GM21737 (cell line): ENCODE measurements at regions not wholly inside any gene's neighbourhood (a gene's known extent, or its start where the extent isn't known, plus 50 kb on each side); places are given as distances from the start of the nearest gene placed in this dataset.
"Not testable (repeated sequence)": the region's sequence is repeated elsewhere in the genome, so short reads cannot be mapped to it uniquely, and the experiment has no call there.

Source experiments
- ATAC-seq: cut with Tn5 transposase; IDR thresholded peaks from one replicate; pipeline ENCODE4 v1.9.1; 2021; ENCODE audit warnings: mild to moderate bottlenecking, moderate library complexity; ENCODE audit not compliant: unreplicated experiment

GRCh38 chr20:26134606-26135005 is 438.0 kb upstream of the ZNF337 start:
- no peak for ATAC-seq

- ATAC-seq: not testable (repeated sequence)
These were observed 437.1 kb upstream of the ZNF337 start for GRCh38 chr20:26133794-26134193.

GRCh38 chr20:26120920-26121319 is 424.3 kb upstream of the ZNF337 start:
- ATAC-seq: not testable (repeated sequence)

- ATAC-seq: not testable (repeated sequence)
These were observed 397.8 kb upstream of the ZNF337 start for GRCh38 chr20:26094498-26094897.

GRCh38 chr20:26091921-26092320 is 395.3 kb upstream of the ZNF337 start:
- not testable (repeated sequence) for ATAC-seq

GRCh38 chr20:26086195-26086594 is 389.5 kb upstream of the ZNF337 start:
- not testable (repeated sequence) for ATAC-seq

- ATAC-seq: not testable (repeated sequence)
These were observed 377.3 kb upstream of the ZNF337 start for GRCh38 chr20:26073972-26074371.

GRCh38 chr20:26059324-26059723 is 362.7 kb upstream of the ZNF337 start:
- not testable (repeated sequence) for ATAC-seq

- ATAC-seq: not testable (repeated sequence)
These were observed 361.8 kb upstream of the ZNF337 start for GRCh38 chr20:26058446-26058845.

- not testable (repeated sequence) for ATAC-seq
These were observed 360.6 kb upstream of the ZNF337 start for GRCh38 chr20:26057135-26057752.

GRCh38 chr20:26025792-26026191 is 329.1 kb upstream of the ZNF337 start:
- ATAC-seq: not testable (repeated sequence)

- not testable (repeated sequence) for ATAC-seq
These were observed 314.3 kb upstream of the ZNF337 start for GRCh38 chr20:26010942-26011276.

GRCh38 chr20:26010224-26010941 is 313.7 kb upstream of the ZNF337 start:
- ATAC-seq: not testable (repeated sequence)

GRCh38 chr20:26009402-26010223 is 313.0 kb upstream of the ZNF337 start:
- ATAC-seq: not testable (repeated sequence)

- not testable (repeated sequence) for ATAC-seq
These were observed 311.4 kb upstream of the ZNF337 start for GRCh38 chr20:26008026-26008425.

GRCh38 chr20:26006164-26006563 is 309.5 kb upstream of the ZNF337 start:
- ATAC-seq: not testable (repeated sequence)

- not testable (repeated sequence) for ATAC-seq
These were observed 307.3 kb upstream of the ZNF337 start for GRCh38 chr20:26003959-26004358.

GRCh38 chr20:25997367-25998038 is 300.9 kb upstream of the ZNF337 start:
- not testable (repeated sequence) for ATAC-seq

GRCh38 chr20:25992146-25992545 is 295.5 kb upstream of the ZNF337 start:
- no peak for ATAC-seq

GRCh38 chr20:25991756-25992130 is 295.1 kb upstream of the ZNF337 start:
- no peak for ATAC-seq
